ENCODE measurements at regions not wholly inside any gene's neighbourhood (a gene's known extent, or its start where the extent isn't known, plus 50 kb on each side); places are given as distances from the start of the nearest gene placed in this dataset.

GRCh38 chr1:81600878-81601622, 199.7 kb upstream of the ADGRL2 start:
- Histone ChIP-seq H3K9me3 (ENCODE audit: control insufficient read depth in 4 of 4, low read length in 3 of 4) (no peaks in the 10 kb centered on the region), H3K9ac (ENCODE audit: low read depth in 1 of 2, low read length in 2 of 2) (no peak overlapping the region), H3K36me3 (ENCODE audit: control insufficient read depth in 4 of 4, insufficient read depth in 3 of 4, low read depth in 1 of 4, low read length in 3 of 4) (no peaks in the 10 kb centered on the region), H3K4me1 (ENCODE audit: control insufficient read depth in 4 of 4, insufficient read depth in 4 of 4, low read length in 3 of 4) (no peaks in the 10 kb centered on the region), H3K4me3 (ENCODE audit: low read depth in 1 of 3, low read length in 3 of 3) (no peak overlapping the region), H3K27me3 (ENCODE audit: control insufficient read depth in 4 of 4, insufficient read depth in 4 of 4, low read length in 3 of 4) (no peaks in the 10 kb centered on the region), H3K27ac (ENCODE audit: low read depth in 1 of 2, low read length in 2 of 2) (no peak overlapping the region)
- DNase-seq (ENCODE audit: low spot score): no peak
- WGBS: 88% methylated on average over 3 of the region's 3 CpGs
- TF ChIP-seq HNF4A (conservative IDR thresholded peaks at IDR 0.05): no peak
- TF ChIP-seq ZBTB33 (IDR thresholded peaks at IDR 0.05): no peak
- no peak for TF ChIP-seq ATF3 (IDR thresholded peaks at IDR 0.05)
- no peak for TF ChIP-seq EGR1 (IDR thresholded peaks at IDR 0.05; ENCODE audit: low read depth in 2 of 2)
- TF ChIP-seq MAX (IDR thresholded peaks at IDR 0.05): no peak
- TF ChIP-seq JUND (IDR thresholded peaks at IDR 0.05): no peak
- TF ChIP-seq RXRA (IDR thresholded peaks at IDR 0.05): no peak
- TF ChIP-seq SP1 (IDR thresholded peaks at IDR 0.05): no peak
- no peak for TF ChIP-seq RAD21 (IDR thresholded peaks at IDR 0.05)

- 97% methylated on average over 1 of the region's 1 CpG for WGBS
- Histone ChIP-seq H3K36me3 (ENCODE audit: control insufficient read depth in 4 of 4, insufficient read depth in 3 of 4, low read depth in 1 of 4, low read length in 3 of 4) (no peaks in the 10 kb centered on the region), H3K27ac (ENCODE audit: low read depth in 1 of 2, low read length in 2 of 2) (no peak overlapping the region), H3K9ac (ENCODE audit: low read depth in 1 of 2, low read length in 2 of 2) (no peak overlapping the region), H3K27me3 (ENCODE audit: control insufficient read depth in 4 of 4, insufficient read depth in 4 of 4, low read length in 3 of 4) (no peaks in the 10 kb centered on the region), H3K4me3 (ENCODE audit: low read depth in 1 of 3, low read length in 3 of 3) (no peak overlapping the region), H3K4me1 (ENCODE audit: control insufficient read depth in 4 of 4, insufficient read depth in 4 of 4, low read length in 3 of 4) (no peaks in the 10 kb centered on the region), H3K9me3 (ENCODE audit: control insufficient read depth in 4 of 4, low read length in 3 of 4) (no peaks in the 10 kb centered on the region)
- no peak for TF ChIP-seq MAX (IDR thresholded peaks at IDR 0.05)
- TF ChIP-seq HNF4A (conservative IDR thresholded peaks at IDR 0.05): no peak
- no peak for TF ChIP-seq SP1 (IDR thresholded peaks at IDR 0.05)
- no peak for TF ChIP-seq ZBTB33 (IDR thresholded peaks at IDR 0.05)
- TF ChIP-seq NR2F2 (IDR thresholded peaks at IDR 0.05): no peak
- no peak for TF ChIP-seq GABPA (IDR thresholded peaks at IDR 0.05 in 1 of 2, conservative IDR thresholded peaks at IDR 0.05 in 1 of 2)
- no peak for TF ChIP-seq RAD21 (IDR thresholded peaks at IDR 0.05)
- TF ChIP-seq YY1 (IDR thresholded peaks at IDR 0.05): no peak
- TF ChIP-seq FOXA2 (IDR thresholded peaks at IDR 0.05): no peak
- no peak for DNase-seq (ENCODE audit: low spot score)
Observed at GRCh38 chr1:81600363-81600762, 200.4 kb upstream of the ADGRL2 start.

All from liver (tissue), 7 donors.